Neural cell (in vitro differentiated cells): ENCODE measurements at regions not wholly inside any gene's neighbourhood (a gene's known extent, or its start where the extent isn't known, plus 50 kb on each side); places are given as distances from the start of the nearest gene placed in this dataset.
A peak's percentile ranks its signal among the peaks of the same experiment; 100 is the strongest.

Experiments
- H2AFZ ChIP-seq: fragments of 200-600, 300-800 bp; sonication (generic), shearing (Covaris generic); 2 replicates; pipeline ENCODE4 v1.6.0; 2014; ENCODE audit warnings: low read depth, mild to moderate bottlenecking, antibody characterized with exemption, low read length, moderate library complexity
- H3F3A ChIP-seq: fragments of 200-600 bp; shearing (Covaris generic); 2 replicates; pipeline ENCODE4 v1.6.1; 2016; ENCODE audit warnings: mild to moderate bottlenecking, moderate library complexity, mixed read lengths, antibody characterized with exemption, low read length; ENCODE audit not compliant: insufficient read depth, poor library complexity, severe bottlenecking
- H3K27ac ChIP-seq: fragments of 200-600, 300-800 bp; sonication (generic), shearing (Covaris generic); 2 replicates; pipeline ENCODE4 v1.5.1; 2014; ENCODE audit warnings: mild to moderate bottlenecking, low read length, moderate library complexity
- H3K27me3 ChIP-seq: fragments of 300-800, 200-600 bp; sonication (generic), shearing (Covaris generic); 2 replicates; pipeline ENCODE4 v1.6.0; 2014; ENCODE audit warnings: mild to moderate bottlenecking, low read depth, low read length, moderate library complexity; ENCODE audit not compliant: insufficient read depth
- H3K36me3 ChIP-seq: fragments of 300-800, 200-600 bp; sonication (generic), shearing (Covaris generic); 2 replicates; pipeline ENCODE4 v1.5.1; 2014; ENCODE audit warnings: mild to moderate bottlenecking, antibody characterized with exemption, low read length, moderate library complexity; ENCODE audit not compliant: insufficient read depth
- H3K4me2 ChIP-seq: fragments of 300-800, 200-600 bp; sonication (generic), shearing (Covaris generic); 2 replicates; pipeline ENCODE4 v1.6.0; 2014; ENCODE audit warnings: mild to moderate bottlenecking, low read length
- H3K4me3 ChIP-seq: fragments of 300-800, 200-600 bp; sonication (generic), shearing (Covaris generic); 2 replicates; pipeline ENCODE4 v1.5.1; 2014; ENCODE audit warnings: mild to moderate bottlenecking, low read length, moderate library complexity
- H3K79me2 ChIP-seq: fragments of 200-600 bp; shearing (Covaris generic); replicated peaks from 2 replicates; pipeline ENCODE4 v1.6.0; 2014; ENCODE audit warnings: mild to moderate bottlenecking, low read length, moderate library complexity; ENCODE audit not compliant: insufficient read depth
- H3K9ac ChIP-seq: fragments of 300-800, 200-600 bp; sonication (generic), shearing (Covaris generic); 2 replicates; pipeline ENCODE4 v1.6.1; 2016; ENCODE audit warnings: mild to moderate bottlenecking, low read length, mixed read lengths
- H3K9me2 ChIP-seq: fragments of 200-600 bp; shearing (Covaris generic); 2 replicates; pipeline ENCODE4 v1.6.1; 2016; ENCODE audit warnings: mild to moderate bottlenecking, low read length, mixed read lengths; ENCODE audit not compliant: insufficient read depth
- H3K9me3 ChIP-seq: fragments of 200-600, 300-800 bp; sonication (generic), shearing (Covaris generic); 2 replicates; pipeline ENCODE4 v1.6.1; 2016; ENCODE audit warnings: mild to moderate bottlenecking, mixed run types, low read length, moderate library complexity, mixed read lengths
- H4K20me1 ChIP-seq: fragments of 200-600 bp; shearing (Covaris generic); 2 replicates; pipeline ENCODE4 v1.6.1; 2016; ENCODE audit warnings: mild to moderate bottlenecking, mixed run types; ENCODE audit not compliant: insufficient read depth
- EP300 ChIP-seq: fragments of 450-650 bp; conservative IDR thresholded peaks from 2 replicates; pipeline ENCODE4 v1.6.1; 2014; ENCODE audit warnings: antibody characterized with exemption, mild to moderate bottlenecking, moderate library complexity; ENCODE audit not compliant: poor library complexity, severe bottlenecking
- EZH2 ChIP-seq: fragments of 200-600, 300-800 bp; shearing (Covaris generic), sonication (generic); IDR thresholded peaks from 2 replicates; pipeline ENCODE4 v1.6.1; 2014; ENCODE audit warnings: antibody characterized with exemption, low read length, borderline replicate concordance, mild to moderate bottlenecking; ENCODE audit not compliant: insufficient read depth, poor library complexity, severe bottlenecking
- MXI1 ChIP-seq: fragments of 450-650 bp; conservative IDR thresholded peaks from 2 replicates; pipeline ENCODE4 v1.6.1; 2014; ENCODE audit warnings: antibody characterized with exemption, mild to moderate bottlenecking; ENCODE audit not compliant: poor library complexity, severe bottlenecking
- POLR2AphosphoS5 ChIP-seq: IDR thresholded peaks from 2 replicates; pipeline ENCODE4 v1.6.1; 2012
- RAD21 ChIP-seq: fragments of 450-650 bp; conservative IDR thresholded peaks from 2 replicates; pipeline ENCODE4 v1.6.1; 2014; ENCODE audit warnings: antibody characterized with exemption, mild to moderate bottlenecking, moderate library complexity
- SMC3 ChIP-seq: fragments of 450-650 bp; conservative IDR thresholded peaks from 2 replicates; pipeline ENCODE4 v1.6.1; 2014; ENCODE audit warnings: antibody characterized with exemption, mild to moderate bottlenecking, moderate library complexity; ENCODE audit not compliant: poor library complexity
- TAF1 ChIP-seq: IDR thresholded peaks from 2 replicates; pipeline ENCODE4 v1.6.1; 2012; ENCODE audit warnings: low read depth
- TF ChIP-seq, protein P1 (sequence below): IDR thresholded peaks from 2 replicates; pipeline ENCODE4 v1.6.1; 2012; ENCODE audit warnings: borderline replicate concordance
- TF ChIP-seq, protein P2 (sequence below): fragments of 450-650 bp; IDR thresholded peaks from 2 replicates; pipeline ENCODE4 v1.5.1; 2014; ENCODE audit warnings: antibody characterized with exemption, mild to moderate bottlenecking, moderate library complexity; ENCODE audit not compliant: poor library complexity, severe bottlenecking

DNA sequence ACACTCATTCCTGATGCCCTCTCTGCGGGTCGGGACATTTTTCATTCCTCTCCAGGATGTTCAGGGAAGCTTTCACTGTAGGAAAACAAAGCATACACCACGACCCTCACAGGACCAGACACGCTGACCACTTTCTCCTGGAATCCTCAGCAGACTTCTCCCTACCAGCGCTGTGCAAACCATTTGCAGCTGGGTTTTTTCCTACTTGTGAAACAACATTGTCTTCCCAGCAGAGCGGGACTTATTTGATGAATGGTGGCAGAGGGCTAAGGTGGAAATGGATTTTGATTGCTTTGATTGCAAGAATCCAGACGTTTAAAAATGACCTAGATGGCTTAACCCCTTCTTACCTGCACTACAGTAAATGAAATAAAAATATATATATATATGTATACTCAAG, 265.9 kb downstream of the TBC1D4 start:
- Histone ChIP-seq H3K4me2 (no peak overlapping the region), H3F3A (peaks cover 4% of the 10 kb centered on the region)
- no peak for TF ChIP-seq EP300
- TF ChIP-seq, protein P1, sequence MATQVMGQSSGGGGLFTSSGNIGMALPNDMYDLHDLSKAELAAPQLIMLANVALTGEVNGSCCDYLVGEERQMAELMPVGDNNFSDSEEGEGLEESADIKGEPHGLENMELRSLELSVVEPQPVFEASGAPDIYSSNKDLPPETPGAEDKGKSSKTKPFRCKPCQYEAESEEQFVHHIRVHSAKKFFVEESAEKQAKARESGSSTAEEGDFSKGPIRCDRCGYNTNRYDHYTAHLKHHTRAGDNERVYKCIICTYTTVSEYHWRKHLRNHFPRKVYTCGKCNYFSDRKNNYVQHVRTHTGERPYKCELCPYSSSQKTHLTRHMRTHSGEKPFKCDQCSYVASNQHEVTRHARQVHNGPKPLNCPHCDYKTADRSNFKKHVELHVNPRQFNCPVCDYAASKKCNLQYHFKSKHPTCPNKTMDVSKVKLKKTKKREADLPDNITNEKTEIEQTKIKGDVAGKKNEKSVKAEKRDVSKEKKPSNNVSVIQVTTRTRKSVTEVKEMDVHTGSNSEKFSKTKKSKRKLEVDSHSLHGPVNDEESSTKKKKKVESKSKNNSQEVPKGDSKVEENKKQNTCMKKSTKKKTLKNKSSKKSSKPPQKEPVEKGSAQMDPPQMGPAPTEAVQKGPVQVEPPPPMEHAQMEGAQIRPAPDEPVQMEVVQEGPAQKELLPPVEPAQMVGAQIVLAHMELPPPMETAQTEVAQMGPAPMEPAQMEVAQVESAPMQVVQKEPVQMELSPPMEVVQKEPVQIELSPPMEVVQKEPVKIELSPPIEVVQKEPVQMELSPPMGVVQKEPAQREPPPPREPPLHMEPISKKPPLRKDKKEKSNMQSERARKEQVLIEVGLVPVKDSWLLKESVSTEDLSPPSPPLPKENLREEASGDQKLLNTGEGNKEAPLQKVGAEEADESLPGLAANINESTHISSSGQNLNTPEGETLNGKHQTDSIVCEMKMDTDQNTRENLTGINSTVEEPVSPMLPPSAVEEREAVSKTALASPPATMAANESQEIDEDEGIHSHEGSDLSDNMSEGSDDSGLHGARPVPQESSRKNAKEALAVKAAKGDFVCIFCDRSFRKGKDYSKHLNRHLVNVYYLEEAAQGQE = peak; percentile 49
- TF ChIP-seq, protein P2, sequence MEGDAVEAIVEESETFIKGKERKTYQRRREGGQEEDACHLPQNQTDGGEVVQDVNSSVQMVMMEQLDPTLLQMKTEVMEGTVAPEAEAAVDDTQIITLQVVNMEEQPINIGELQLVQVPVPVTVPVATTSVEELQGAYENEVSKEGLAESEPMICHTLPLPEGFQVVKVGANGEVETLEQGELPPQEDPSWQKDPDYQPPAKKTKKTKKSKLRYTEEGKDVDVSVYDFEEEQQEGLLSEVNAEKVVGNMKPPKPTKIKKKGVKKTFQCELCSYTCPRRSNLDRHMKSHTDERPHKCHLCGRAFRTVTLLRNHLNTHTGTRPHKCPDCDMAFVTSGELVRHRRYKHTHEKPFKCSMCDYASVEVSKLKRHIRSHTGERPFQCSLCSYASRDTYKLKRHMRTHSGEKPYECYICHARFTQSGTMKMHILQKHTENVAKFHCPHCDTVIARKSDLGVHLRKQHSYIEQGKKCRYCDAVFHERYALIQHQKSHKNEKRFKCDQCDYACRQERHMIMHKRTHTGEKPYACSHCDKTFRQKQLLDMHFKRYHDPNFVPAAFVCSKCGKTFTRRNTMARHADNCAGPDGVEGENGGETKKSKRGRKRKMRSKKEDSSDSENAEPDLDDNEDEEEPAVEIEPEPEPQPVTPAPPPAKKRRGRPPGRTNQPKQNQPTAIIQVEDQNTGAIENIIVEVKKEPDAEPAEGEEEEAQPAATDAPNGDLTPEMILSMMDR = no peak
- peak; percentile 18 for TF ChIP-seq SMC3
- TF ChIP-seq TAF1 = no peak
- TF ChIP-seq RAD21 = peak; percentile 23

DNA sequence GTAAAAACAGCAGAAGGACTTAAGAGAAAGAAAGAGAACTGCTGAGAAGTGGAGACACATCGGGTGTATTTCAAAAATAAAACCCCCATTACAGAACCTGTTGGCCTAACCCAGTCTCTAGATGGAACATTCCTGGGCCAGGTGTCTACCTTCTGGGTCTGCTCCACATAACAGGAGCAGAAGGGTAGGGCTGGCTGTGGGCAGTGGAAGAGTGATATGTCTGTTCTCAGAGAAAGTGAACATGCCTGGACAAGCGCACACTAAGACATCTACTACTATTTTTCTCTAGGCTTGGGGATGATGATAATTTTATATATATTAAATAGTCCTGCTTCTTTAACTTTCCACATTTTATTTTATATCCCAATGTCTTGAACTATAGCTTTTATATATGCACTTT, 267.1 kb downstream of the TBC1D4 start:
- Histone ChIP-seq H4K20me1 (no peaks in the 10 kb centered on the region), H3K9me2 (no peaks in the 10 kb centered on the region), H3K27ac (peak overlapping the region; percentile 56), H3K27me3 (no peaks in the 10 kb centered on the region), H2AFZ (no peak overlapping the region), H3F3A (peaks cover 4% of the 10 kb centered on the region), H3K9ac (no peak overlapping the region), H3K36me3 (no peaks in the 10 kb centered on the region), H3K79me2 (no peaks in the 10 kb centered on the region), H3K9me3 (no peaks in the 10 kb centered on the region), H3K4me3 (no peak overlapping the region), H3K4me2 (no peak overlapping the region)
- TF ChIP-seq POLR2AphosphoS5 (no peak), RAD21 (no peak), EZH2 (no peak)

More for the DNA sequence above, 265.9 kb downstream of the TBC1D4 start:
- Histone ChIP-seq H3K9ac (no peak overlapping the region), H3K27me3 (no peaks in the 10 kb centered on the region), H3K36me3 (no peaks in the 10 kb centered on the region), H3K4me3 (no peak overlapping the region), H4K20me1 (no peaks in the 10 kb centered on the region), H3K79me2 (no peaks in the 10 kb centered on the region), H3K9me3 (no peaks in the 10 kb centered on the region), H3K27ac (peak overlapping the region; percentile 56), H2AFZ (no peak overlapping the region), H3K9me2 (no peaks in the 10 kb centered on the region)

DNA sequence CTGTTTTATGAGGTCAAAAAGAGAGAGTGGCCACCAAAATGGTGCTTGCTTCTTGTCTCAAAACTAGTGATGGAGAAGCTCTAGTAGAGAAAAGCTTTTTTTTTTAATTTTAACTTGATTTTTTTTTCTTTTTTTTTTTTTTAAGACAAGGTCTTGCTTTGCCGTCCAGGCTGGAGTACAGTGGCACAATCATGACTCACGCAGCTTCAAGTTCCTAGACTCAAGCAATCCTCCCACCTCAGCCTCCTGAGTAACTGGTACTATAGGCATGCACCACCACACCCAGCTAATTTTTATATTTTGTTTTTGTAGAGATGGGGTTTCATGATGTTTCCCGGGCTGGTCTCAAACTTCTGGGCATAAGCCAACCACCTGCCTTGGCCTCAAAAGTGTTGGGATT, 279.0 kb downstream of the TBC1D4 start:
- Histone ChIP-seq H3K4me2 (no peak overlapping the region), H4K20me1 (no peaks in the 10 kb centered on the region)

More for the DNA sequence above, 279.0 kb downstream of the TBC1D4 start:
- no peak overlapping the region for H3K27ac ChIP-seq
- H2AFZ ChIP-seq = no peak overlapping the region
- no peaks in the 10 kb centered on the region for H3K27me3 ChIP-seq
- no peak overlapping the region for H3K9ac ChIP-seq
- no peak overlapping the region for H3K4me3 ChIP-seq
- H3K36me3 ChIP-seq = no peaks in the 10 kb centered on the region
- H3F3A ChIP-seq = no peaks in the 10 kb centered on the region
- no peaks in the 10 kb centered on the region for H3K9me3 ChIP-seq
- TF ChIP-seq RAD21 (no peak), EZH2 (no peak), POLR2AphosphoS5 (no peak), MXI1 (no peak), SMC3 (no peak), TAF1 (no peak), EP300 (no peak)
- TF ChIP-seq, protein P2 = no peak
- TF ChIP-seq, protein P1 = no peak
- H3K79me2 ChIP-seq = no peaks in the 10 kb centered on the region
- no peaks in the 10 kb centered on the region for H3K9me2 ChIP-seq
